Upper lobe of left lung (tissue), 4 donors: ENCODE measurements at regions not wholly inside any gene's neighbourhood (a gene's known extent, or its start where the extent isn't known, plus 50 kb on each side); places are given as distances from the start of the nearest gene placed in this dataset.

Experiments
- EP300 ChIP-seq, 4 donors: sonication (generic); formaldehyde crosslinking; IDR thresholded peaks; one replicate each; pipeline ENCODE4 v1.5.1; 2017; ENCODE audit warnings: antibody characterized with exemption in 4 of 4, control low read depth in 2 of 4
- POLR2A ChIP-seq, 4 donors: fragments of 450-650 bp; IDR thresholded peaks; one replicate each; pipeline ENCODE4 v1.5.1; 2016 to 2017; ENCODE audit warnings: antibody characterized with exemption in 4 of 4, mild to moderate bottlenecking in 2 of 4
- POLR2AphosphoS5 ChIP-seq, 2 donors: sonication (generic); formaldehyde crosslinking; IDR thresholded peaks; one replicate each; pipeline ENCODE4 v1.5.1; 2017; ENCODE audit warnings: antibody characterized with exemption in 2 of 2
- TF ChIP-seq, protein P1 (sequence below), 6 experiments: fragments of 450-650 bp in 4 of 6; fragments of 200-600 bp in 2 of 6; sonication (generic) in 2 of 6; IDR thresholded peaks; one replicate each; pipeline ENCODE4 v1.5.1; 2016 to 2019; ENCODE audit warnings: antibody characterized with exemption in 6 of 6

DNA sequence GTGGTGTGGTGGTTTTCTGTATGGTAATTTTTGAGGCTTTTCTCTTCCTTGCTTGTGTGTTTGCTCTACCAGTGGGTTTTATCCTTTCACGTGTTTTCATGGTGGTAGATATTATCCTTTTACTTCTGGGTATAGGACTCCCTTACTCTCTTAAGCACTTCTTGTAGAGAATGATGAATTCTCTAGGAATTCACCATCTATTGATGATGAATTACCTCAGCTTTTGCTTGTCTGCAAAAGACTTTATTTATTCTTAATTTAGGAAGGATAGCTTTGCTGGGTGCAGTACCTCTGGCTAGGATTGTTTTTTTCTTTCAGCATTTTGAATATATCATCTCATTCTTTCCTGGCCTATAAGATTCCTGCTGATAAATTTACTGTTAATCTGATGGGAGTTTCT lies 415.3 kb downstream of the PDGFC start:
- TF ChIP-seq, protein P1, sequence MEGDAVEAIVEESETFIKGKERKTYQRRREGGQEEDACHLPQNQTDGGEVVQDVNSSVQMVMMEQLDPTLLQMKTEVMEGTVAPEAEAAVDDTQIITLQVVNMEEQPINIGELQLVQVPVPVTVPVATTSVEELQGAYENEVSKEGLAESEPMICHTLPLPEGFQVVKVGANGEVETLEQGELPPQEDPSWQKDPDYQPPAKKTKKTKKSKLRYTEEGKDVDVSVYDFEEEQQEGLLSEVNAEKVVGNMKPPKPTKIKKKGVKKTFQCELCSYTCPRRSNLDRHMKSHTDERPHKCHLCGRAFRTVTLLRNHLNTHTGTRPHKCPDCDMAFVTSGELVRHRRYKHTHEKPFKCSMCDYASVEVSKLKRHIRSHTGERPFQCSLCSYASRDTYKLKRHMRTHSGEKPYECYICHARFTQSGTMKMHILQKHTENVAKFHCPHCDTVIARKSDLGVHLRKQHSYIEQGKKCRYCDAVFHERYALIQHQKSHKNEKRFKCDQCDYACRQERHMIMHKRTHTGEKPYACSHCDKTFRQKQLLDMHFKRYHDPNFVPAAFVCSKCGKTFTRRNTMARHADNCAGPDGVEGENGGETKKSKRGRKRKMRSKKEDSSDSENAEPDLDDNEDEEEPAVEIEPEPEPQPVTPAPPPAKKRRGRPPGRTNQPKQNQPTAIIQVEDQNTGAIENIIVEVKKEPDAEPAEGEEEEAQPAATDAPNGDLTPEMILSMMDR (IDR thresholded peaks at IDR 0.05), result no peak
- TF ChIP-seq POLR2A (IDR thresholded peaks at IDR 0.05) (no peak), EP300 (IDR thresholded peaks at IDR 0.05) (no peak), POLR2AphosphoS5 (IDR thresholded peaks at IDR 0.05) (no peak)
